Natural killer cell (primary cell): ENCODE measurements at regions not wholly inside any gene's neighbourhood (a gene's known extent, or its start where the extent isn't known, plus 50 kb on each side); places are given as distances from the start of the nearest gene placed in this dataset.
"Not testable (repeated sequence)": the region's sequence is repeated elsewhere in the genome, so short reads cannot be mapped to it uniquely, and the experiment has no call there.

ENCODE experiments used
- ATAC-seq, 3 donors: fragments of 150-1000 bp in 2 of 3; fragments of 200-7000 bp in 1 of 3; cut with Tn5 transposase; 1 replicate in 1 of 3; 2 replicates in 2 of 3; pipeline ENCODE4 v1.10.0; 2021; ENCODE audit warnings: mild to moderate bottlenecking in 2 of 3, moderate library complexity in 2 of 3
- DNase-seq, 2 donors: peaks; one replicate each; pipeline versions ENCODE4 v3.0.0 to v3.0.0-alpha.2; 2013 to 2021; ENCODE audit warnings: mixed read lengths in 1 of 2
- H3K27ac ChIP-seq: one replicate; pipeline ENCODE4 v1.5.1; 2013; ENCODE audit warnings: mild to moderate bottlenecking, low read length
- H3K27me3 ChIP-seq: one replicate; pipeline ENCODE4 v1.6.1; 2013; ENCODE audit warnings: low read length; ENCODE audit not compliant: control insufficient read depth, insufficient read depth
- H3K36me3 ChIP-seq: one replicate; pipeline ENCODE4 v1.6.1; 2013; ENCODE audit warnings: low read length; ENCODE audit not compliant: control insufficient read depth, insufficient read depth
- H3K4me1 ChIP-seq: one replicate; pipeline ENCODE4 v1.6.1; 2013; ENCODE audit warnings: low read length; ENCODE audit not compliant: control insufficient read depth, insufficient read depth
- H3K4me3 ChIP-seq: one replicate; pipeline ENCODE4 v1.5.1; 2013; ENCODE audit warnings: low read length
- H3K9me3 ChIP-seq: one replicate; pipeline ENCODE4 v1.6.1; 2013; ENCODE audit warnings: low read length; ENCODE audit not compliant: control insufficient read depth, insufficient read depth
- H3K27ac Mint-ChIP-seq, 2 donors: one replicate each; pipeline ENCODE4 v1.8.0; 2022; ENCODE audit warnings: mild to moderate bottlenecking in 2 of 2, mixed read lengths in 2 of 2, moderate library complexity in 1 of 2
- H3K27me3 Mint-ChIP-seq, 2 donors: one replicate each; pipeline ENCODE4 v1.8.0; 2022; ENCODE audit warnings: low read depth in 2 of 2, mixed read lengths in 2 of 2
- H3K36me3 Mint-ChIP-seq: one replicate; pipeline ENCODE4 v1.8.0; 2022; ENCODE audit warnings: mixed read lengths
- H3K4me1 Mint-ChIP-seq, 2 donors: one replicate each; pipeline ENCODE4 v1.8.0; 2022; ENCODE audit warnings: mixed read lengths in 2 of 2
- H3K4me3 Mint-ChIP-seq: one replicate; pipeline ENCODE4 v1.8.0; 2022; ENCODE audit warnings: mild to moderate bottlenecking, moderate library complexity, mixed read lengths
- H3K9me3 Mint-ChIP-seq, 2 donors: one replicate each; pipeline ENCODE4 v1.8.0; 2022; ENCODE audit warnings: mixed read lengths in 2 of 2
- CTCF ChIP-seq: fragments of 200-600 bp; IDR thresholded peaks from one replicate; pipeline ENCODE4 v1.8.0; 2022; ENCODE audit warnings: antibody characterized with exemption
- WGBS: methylation state at CpG from one replicate; pipeline ENCODE4 v1.1.7; 2013; ENCODE audit warnings: missing lambda C conversion rate; ENCODE audit not compliant: insufficient coverage; 5-methylcytosine and 5-hydroxymethylcytosine counted together
- intact Hi-C: fragments of 100-400 bp; cut with micrococcal nuclease; formaldehyde crosslinking; loops from one replicate; pipeline ENCODE4 v1.14.2; 2022

DNA sequence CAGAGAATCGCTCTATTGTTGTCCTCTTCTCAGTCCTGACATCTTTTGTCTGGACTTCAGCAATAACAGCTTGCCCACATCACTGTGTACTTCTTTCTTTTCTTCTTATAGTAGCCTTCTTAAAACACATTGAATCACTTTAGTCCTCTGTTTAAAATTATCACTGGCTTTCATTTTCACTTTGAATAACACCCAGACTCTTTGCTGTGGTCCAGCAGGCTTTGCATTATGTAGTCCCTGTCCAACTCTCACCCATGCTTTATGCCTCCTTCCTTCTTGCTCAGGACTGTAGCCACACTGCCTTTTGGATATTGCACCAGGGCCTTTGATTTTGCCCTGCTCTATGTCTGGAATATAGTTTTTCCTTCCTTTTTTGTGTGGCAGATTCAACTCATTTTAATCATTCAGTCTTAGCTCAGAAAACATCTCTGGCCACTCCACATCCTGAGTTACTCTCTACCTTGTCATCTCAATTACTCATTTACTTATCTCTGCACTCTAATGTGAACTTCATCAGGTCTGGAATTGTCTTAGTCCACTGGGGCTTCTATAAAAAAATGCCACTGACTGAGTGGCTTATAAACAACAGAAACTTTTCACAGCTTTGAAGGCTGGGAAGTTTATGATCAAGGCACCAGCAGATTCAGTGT lies 168.2 kb downstream of the C4orf33 start:
- no peak for TF ChIP-seq CTCF
- Histone ChIP-seq H3K36me3 (no peaks in the 10 kb centered on the region), H3K27me3 (no peaks in the 10 kb centered on the region), H3K27ac (peak overlapping the region; percentile 11), H3K9me3 (no peaks in the 10 kb centered on the region), H3K4me1 (no peaks in the 10 kb centered on the region), H3K4me3 (no peak overlapping the region)
- ATAC-seq, result peak in 1 of 3 donors; percentile 33
- Mint-ChIP-seq H3K4me1 (peaks cover 12% of the 10 kb centered on the region in 2 donors), H3K9me3 (peaks cover 0 to 2% of the 10 kb centered on the region in 2 donors), H3K27me3 (peaks cover 6 to 10% of the 10 kb centered on the region in 2 donors), H3K27ac (peak overlapping the region in 1 of 2 donors; percentile 8), H3K4me3 (no peak overlapping the region), H3K36me3 (no peaks in the 10 kb centered on the region)
- 95% methylated on average over 1 of the region's 1 CpG for WGBS
- intact Hi-C loops, result no loop called here
- DNase-seq, result no peak

GRCh38 chr4:129278868-129279267 lies 182.9 kb downstream of the C4orf33 start:
- Histone ChIP-seq H3K27me3 (no peaks in the 10 kb centered on the region), H3K4me3 (no peak overlapping the region), H3K9me3 (no peaks in the 10 kb centered on the region), H3K4me1 (no peaks in the 10 kb centered on the region), H3K27ac (no peak overlapping the region), H3K36me3 (no peaks in the 10 kb centered on the region)
- H3K36me3 Mint-ChIP-seq, result no peaks in the 10 kb centered on the region
- H3K4me1 Mint-ChIP-seq, result no peaks in the 10 kb centered on the region
- H3K9me3 Mint-ChIP-seq, result peaks cover 0 to 2% of the 10 kb centered on the region in 2 donors
- no peaks in the 10 kb centered on the region for H3K27me3 Mint-ChIP-seq
- ATAC-seq, result no peak
- 89% methylated on average over 1 of the region's 1 CpG for WGBS
- no peak overlapping the region for H3K27ac Mint-ChIP-seq
- no peak for DNase-seq
- TF ChIP-seq CTCF, result no peak
- H3K4me3 Mint-ChIP-seq, result no peak overlapping the region
- intact Hi-C loops, result no loop called here

DNA sequence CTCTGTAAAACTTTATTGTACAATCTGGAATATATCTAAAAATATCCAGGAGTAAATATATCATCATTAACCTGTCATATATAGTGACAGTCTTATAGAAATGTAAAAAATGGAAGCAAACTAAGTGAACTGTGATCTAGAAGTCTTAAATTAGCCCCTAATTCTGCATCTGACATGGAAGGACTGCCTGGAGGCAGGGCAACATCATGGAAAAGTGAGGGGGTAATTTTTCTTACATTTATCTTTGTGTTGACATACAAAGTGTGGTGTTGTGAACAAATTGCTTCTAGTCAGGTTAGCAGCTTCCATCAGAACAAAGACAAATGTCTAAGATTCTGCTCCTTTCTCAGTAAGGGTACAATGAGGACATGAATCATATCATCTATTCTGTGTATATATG lies 186.3 kb downstream of the C4orf33 start:
- DNase-seq, result no peak
- no peaks in the 10 kb centered on the region for H3K27me3 ChIP-seq
- no peak overlapping the region for H3K27ac ChIP-seq
- no peaks in the 10 kb centered on the region for H3K9me3 ChIP-seq
- intact Hi-C loops, result no loop called here
- H3K9me3 Mint-ChIP-seq, result peaks cover 2% of the 10 kb centered on the region in 2 donors
- no peaks in the 10 kb centered on the region for H3K4me1 ChIP-seq
- H3K36me3 ChIP-seq, result no peaks in the 10 kb centered on the region
- no peak overlapping the region for H3K4me3 ChIP-seq
- no peaks in the 10 kb centered on the region for H3K4me1 Mint-ChIP-seq
- H3K27ac Mint-ChIP-seq, result no peak overlapping the region
- TF ChIP-seq CTCF, result no peak
- no peak for ATAC-seq
- no peak overlapping the region for H3K4me3 Mint-ChIP-seq
- no peaks in the 10 kb centered on the region for H3K27me3 Mint-ChIP-seq
- H3K36me3 Mint-ChIP-seq, result no peaks in the 10 kb centered on the region

DNA sequence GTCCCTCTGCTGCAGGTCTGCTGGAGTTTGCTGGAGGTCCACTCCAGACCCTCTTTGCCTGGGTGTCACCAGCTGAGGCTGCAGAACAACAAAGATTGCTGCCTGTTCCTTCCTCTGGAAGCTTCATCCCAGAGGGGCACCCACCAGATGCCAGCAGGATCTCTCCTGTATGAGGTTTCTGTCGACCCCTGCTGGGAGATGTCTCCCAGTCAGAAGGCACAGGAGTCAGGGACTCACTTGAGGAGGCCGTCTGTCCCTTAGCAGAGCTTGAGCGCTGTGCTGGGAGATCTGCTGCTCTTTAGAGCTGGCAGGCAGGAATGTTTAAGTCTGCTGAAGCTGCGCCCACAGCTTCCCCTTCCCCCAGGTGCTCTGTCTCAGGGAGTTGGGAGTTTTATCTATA lies 196.2 kb downstream of the C4orf33 start:
- not testable (repeated sequence) for H3K36me3 Mint-ChIP-seq, H3K4me3 Mint-ChIP-seq, H3K27me3 Mint-ChIP-seq

More for the DNA sequence above, 196.2 kb downstream of the C4orf33 start:
- H3K4me3 ChIP-seq, ATAC-seq, H3K27ac Mint-ChIP-seq, H3K27me3 ChIP-seq, intact Hi-C loops, H3K36me3 ChIP-seq, H3K4me1 Mint-ChIP-seq, H3K9me3 Mint-ChIP-seq, H3K9me3 ChIP-seq, DNase-seq, H3K27ac ChIP-seq, H3K4me1 ChIP-seq: not testable (repeated sequence)
- 55% methylated on average over 4 of the region's 4 CpGs for WGBS
